Activated CD4-positive, alpha-beta T cell treated with anti-CD3 and anti-CD28 coated beads, Interleukin-2, amount 10 ng/mL, durations not matched to agents 24 days and 14 days (primary cell): ENCODE measurements at regions not wholly inside any gene's neighbourhood (a gene's known extent, or its start where the extent isn't known, plus 50 kb on each side); places are given as distances from the start of the nearest gene placed in this dataset.

Source experiments
- DNase-seq: peaks from one replicate; pipeline ENCODE4 v3.0.0; 2022
- H3K27ac Mint-ChIP-seq: one replicate; pipeline ENCODE4 v1.8.0; 2022; ENCODE audit warnings: mild to moderate bottlenecking, mixed read lengths
- H3K27me3 Mint-ChIP-seq: one replicate; pipeline ENCODE4 v1.8.0; 2022; ENCODE audit warnings: mixed read lengths
- H3K36me3 Mint-ChIP-seq: one replicate; pipeline ENCODE4 v1.8.0; 2022; ENCODE audit warnings: low read depth, mild to moderate bottlenecking, mixed read lengths
- H3K4me1 Mint-ChIP-seq: one replicate; pipeline ENCODE4 v1.8.0; 2021; ENCODE audit warnings: mixed read lengths
- H3K4me3 Mint-ChIP-seq: one replicate; pipeline ENCODE4 v1.8.0; 2022; ENCODE audit warnings: mild to moderate bottlenecking, moderate library complexity, mixed read lengths
- H3K9me3 Mint-ChIP-seq: one replicate; pipeline ENCODE4 v1.8.0; 2021; ENCODE audit warnings: mixed read lengths
- intact Hi-C: fragments of 100-400 bp; cut with micrococcal nuclease; formaldehyde crosslinking; loops from one replicate; pipeline ENCODE4 v1.15.1; 2023

- DNase-seq, result no peak
- Mint-ChIP-seq H3K4me1 (no peaks in the 10 kb centered on the region), H3K4me3 (no peak overlapping the region), H3K9me3 (no peaks in the 10 kb centered on the region), H3K27ac (no peak overlapping the region), H3K36me3 (no peaks in the 10 kb centered on the region), H3K27me3 (peaks cover 20% of the 10 kb centered on the region)
- intact Hi-C loops, result no loop called here
These were observed 59.2 kb downstream of the C9orf50 start for GRCh38 chr9:129561594-129562281.

GRCh38 chr9:129560881-129561306, 60.0 kb downstream of the C9orf50 start:
- Mint-ChIP-seq H3K9me3 (no peaks in the 10 kb centered on the region), H3K27ac (no peak overlapping the region), H3K27me3 (peaks cover 16% of the 10 kb centered on the region), H3K36me3 (no peaks in the 10 kb centered on the region), H3K4me1 (no peaks in the 10 kb centered on the region), H3K4me3 (no peak overlapping the region)
- intact Hi-C loops, result no loop called here
- DNase-seq, result no peak

DNA sequence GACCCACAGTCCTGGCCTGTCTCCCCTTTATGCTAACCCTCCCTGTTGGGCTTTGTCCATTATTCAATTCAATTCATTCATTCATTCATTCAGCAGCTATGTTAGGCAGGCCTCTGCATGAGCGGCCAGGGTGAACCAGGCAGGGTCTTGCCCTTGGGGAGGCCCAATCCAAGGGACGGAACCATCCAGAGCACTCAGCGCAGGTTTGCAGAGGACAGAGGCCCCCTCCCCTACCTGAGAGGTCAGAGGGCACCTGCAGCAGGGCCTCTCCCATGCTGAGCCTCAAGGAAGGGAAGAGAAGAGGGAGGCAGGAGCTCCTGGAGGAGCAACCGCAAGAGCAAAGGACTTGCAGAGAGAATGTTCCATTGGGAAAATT, 61.4 kb downstream of the C9orf50 start:
- H3K4me3 Mint-ChIP-seq, result no peak overlapping the region
- no peaks in the 10 kb centered on the region for H3K4me1 Mint-ChIP-seq
- H3K36me3 Mint-ChIP-seq, result no peaks in the 10 kb centered on the region
- H3K27ac Mint-ChIP-seq, result no peak overlapping the region
- H3K9me3 Mint-ChIP-seq, result no peaks in the 10 kb centered on the region
- intact Hi-C loops, result no loop called here
- no peak for DNase-seq
- peaks cover 16% of the 10 kb centered on the region for H3K27me3 Mint-ChIP-seq

- Mint-ChIP-seq H3K4me1 (no peaks in the 10 kb centered on the region), H3K27ac (no peak overlapping the region), H3K36me3 (no peaks in the 10 kb centered on the region), H3K9me3 (no peaks in the 10 kb centered on the region), H3K27me3 (peaks cover 16% of the 10 kb centered on the region), H3K4me3 (no peak overlapping the region)
- intact Hi-C loops, result no loop called here
- DNase-seq, result no peak
These were observed 62.1 kb downstream of the C9orf50 start for GRCh38 chr9:129558551-129559505.

DNA sequence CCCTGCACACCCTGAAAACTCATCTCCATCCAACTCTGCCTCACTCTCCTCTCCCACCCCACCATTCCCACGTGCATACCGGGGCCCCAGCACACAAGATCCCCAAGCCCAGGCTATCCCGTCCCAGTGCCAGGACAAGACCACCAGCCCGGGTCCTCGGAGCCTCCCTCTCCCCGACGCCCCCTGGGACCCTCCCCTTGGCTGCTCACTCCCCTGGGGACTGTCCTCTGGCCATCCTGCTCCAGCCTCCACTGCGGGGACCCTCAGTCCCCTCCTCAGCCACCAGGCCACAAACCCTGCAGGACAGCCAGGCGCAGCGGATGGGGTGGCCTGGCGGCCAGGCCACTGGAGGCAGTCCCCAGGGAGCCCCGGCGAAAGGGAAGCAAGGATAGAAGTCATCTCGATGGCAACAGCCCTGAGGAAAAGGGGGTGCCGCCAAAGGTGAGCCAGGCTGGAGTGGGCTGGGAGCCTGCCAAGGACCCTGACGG, 62.8 kb downstream of the C9orf50 start:
- intact Hi-C loops, result no loop called here
- Mint-ChIP-seq H3K4me1 (no peaks in the 10 kb centered on the region), H3K36me3 (no peaks in the 10 kb centered on the region), H3K27me3 (peaks cover 21% of the 10 kb centered on the region), H3K9me3 (no peaks in the 10 kb centered on the region), H3K27ac (no peak overlapping the region), H3K4me3 (no peak overlapping the region)
- no peak for DNase-seq

DNA sequence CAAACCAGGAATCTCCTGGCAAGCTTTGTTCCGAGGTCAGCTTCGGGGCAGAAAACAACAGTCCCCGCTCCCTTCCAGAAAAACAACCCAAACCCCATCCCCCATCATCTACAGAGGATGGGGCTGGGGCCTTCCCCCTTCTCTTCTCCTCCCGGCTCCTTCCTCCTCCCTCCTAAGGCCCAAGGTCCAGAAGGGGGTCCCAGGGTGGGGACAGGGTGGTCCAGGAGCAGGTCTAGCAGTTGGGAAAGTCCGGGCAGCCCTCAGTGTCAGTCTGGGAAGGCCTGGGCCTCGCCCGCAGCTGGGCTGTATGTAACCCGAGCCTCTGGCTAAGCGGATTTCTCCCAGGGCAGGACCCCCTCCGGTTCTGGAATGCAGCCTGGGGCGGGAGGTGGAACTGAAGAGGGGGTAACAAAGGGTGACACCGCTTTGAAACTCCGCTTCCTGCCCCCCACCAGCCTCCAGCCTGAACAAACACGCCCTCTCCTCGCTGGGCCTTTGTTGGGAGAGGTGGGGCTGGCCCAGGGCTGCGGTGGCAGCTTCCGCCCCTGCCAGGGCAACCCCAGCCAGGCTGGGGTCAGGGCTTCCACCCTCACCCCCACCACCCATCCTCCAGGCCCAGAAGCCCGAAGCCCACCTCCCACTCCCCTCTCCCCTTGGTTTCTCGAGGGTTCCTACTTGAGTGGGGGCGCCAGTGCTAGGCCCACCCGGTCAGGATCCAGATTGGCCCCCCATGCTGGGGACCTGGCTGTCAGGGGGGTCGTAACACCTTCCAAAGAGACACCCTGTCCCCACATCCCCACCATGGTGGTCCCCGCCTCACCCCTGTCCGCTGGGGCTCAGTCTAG, 63.5 kb downstream of the C9orf50 start:
- Mint-ChIP-seq H3K36me3 (no peaks in the 10 kb centered on the region), H3K27me3 (peaks cover 16% of the 10 kb centered on the region), H3K4me1 (no peaks in the 10 kb centered on the region), H3K27ac (no peak overlapping the region), H3K4me3 (no peak overlapping the region), H3K9me3 (no peaks in the 10 kb centered on the region)
- no peak for DNase-seq
- intact Hi-C loops, result no loop called here

DNA sequence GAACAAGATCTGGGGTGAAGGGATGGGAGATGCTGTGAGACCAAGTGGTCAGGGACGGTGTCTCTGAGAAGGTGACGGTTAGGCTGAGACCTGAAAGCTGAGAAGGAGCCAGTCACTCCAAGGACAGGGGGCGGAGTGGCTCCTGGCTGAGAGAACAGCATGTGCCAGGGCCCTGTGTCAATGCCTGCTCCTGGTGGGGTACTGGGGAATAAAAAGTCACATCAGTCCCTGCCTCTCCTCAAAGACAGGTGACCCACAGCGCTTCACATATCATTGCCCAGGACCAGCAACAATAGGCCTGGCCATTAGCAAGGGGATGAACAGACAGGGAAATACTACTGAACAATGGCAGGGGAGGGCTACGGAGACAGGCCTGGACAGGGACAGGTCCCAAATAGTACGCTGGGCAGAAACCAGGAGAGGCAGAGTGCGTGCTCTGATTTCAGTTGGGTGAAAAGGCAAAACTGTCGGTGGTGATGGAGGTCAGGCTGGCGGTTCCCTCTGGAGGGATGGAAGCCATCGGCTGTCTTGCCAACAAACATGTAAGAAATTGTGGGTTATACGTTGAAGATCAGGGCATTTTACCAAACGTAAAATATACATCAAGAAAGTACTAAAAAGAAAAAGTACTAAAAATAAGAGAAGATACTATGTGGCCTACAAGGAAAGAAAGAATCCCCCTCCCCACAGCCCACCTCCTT, 64.3 kb downstream of the C9orf50 start:
- no peaks in the 10 kb centered on the region for H3K36me3 Mint-ChIP-seq
- intact Hi-C loops, result no loop called here

GRCh38 chr9:129555512-129556215, 65.2 kb downstream of the C9orf50 start:
- H3K27me3 Mint-ChIP-seq, result peaks cover 21% of the 10 kb centered on the region
- H3K4me3 Mint-ChIP-seq, result no peak overlapping the region
- no peak for DNase-seq
- intact Hi-C loops, result no loop called here
- H3K36me3 Mint-ChIP-seq, result no peaks in the 10 kb centered on the region
- H3K9me3 Mint-ChIP-seq, result no peaks in the 10 kb centered on the region
- H3K27ac Mint-ChIP-seq, result no peak overlapping the region
- peaks cover under 1% of the 10 kb centered on the region for H3K4me1 Mint-ChIP-seq

More for the DNA sequence above, 64.3 kb downstream of the C9orf50 start:
- H3K4me1 Mint-ChIP-seq, result no peaks in the 10 kb centered on the region
- DNase-seq, result no peak
- no peak overlapping the region for H3K4me3 Mint-ChIP-seq
- no peak overlapping the region for H3K27ac Mint-ChIP-seq
- peaks cover 21% of the 10 kb centered on the region for H3K27me3 Mint-ChIP-seq
- H3K9me3 Mint-ChIP-seq, result no peaks in the 10 kb centered on the region

DNA sequence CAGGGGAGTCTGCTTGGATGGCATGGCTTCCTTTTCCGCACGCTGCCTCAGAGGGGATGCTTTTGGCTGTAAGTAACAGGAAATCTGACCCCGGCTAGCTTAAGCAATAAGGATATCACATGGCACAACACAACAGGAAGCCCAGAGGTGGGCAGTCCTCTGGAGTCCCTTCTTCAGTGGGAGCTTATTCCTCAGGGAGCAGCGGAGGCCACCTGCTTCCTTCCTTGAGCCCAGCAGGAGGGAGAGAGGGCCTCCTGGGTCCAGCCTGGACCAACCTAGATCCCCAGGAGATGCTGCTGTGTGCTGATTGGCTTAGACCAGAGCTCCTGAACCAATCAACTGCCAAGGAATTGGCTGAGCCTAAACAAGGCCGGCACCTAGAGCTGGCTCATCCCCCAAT, 66.3 kb downstream of the C9orf50 start:
- Mint-ChIP-seq H3K36me3 (no peaks in the 10 kb centered on the region), H3K4me3 (no peak overlapping the region), H3K27me3 (peaks cover 24% of the 10 kb centered on the region), H3K4me1 (peaks cover 4% of the 10 kb centered on the region), H3K9me3 (no peaks in the 10 kb centered on the region), H3K27ac (no peak overlapping the region)
- no peak for DNase-seq
- intact Hi-C loops, result no loop called here

DNA sequence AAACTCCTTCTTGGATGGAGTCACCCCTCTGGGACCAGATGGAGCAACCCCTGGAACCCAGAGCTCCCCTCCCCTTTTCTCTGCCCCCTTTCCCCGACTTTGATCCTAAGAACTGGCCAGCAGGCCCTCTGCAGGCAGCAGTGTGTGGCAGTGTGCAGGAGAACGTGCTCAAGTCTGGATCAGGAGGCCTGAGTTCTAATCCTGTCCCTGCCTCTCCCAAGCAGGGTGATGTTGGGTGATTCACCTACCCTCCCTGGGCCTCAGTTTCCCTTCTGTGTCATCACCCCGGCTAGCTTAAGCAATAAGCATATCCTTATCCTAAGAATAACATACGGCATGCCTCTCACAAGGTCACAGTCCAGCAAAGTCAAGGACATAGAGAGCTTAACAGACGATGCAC, 67.6 kb downstream of the C9orf50 start:
- no peaks in the 10 kb centered on the region for H3K36me3 Mint-ChIP-seq
- peaks cover 34% of the 10 kb centered on the region for H3K27me3 Mint-ChIP-seq
- peaks cover 4% of the 10 kb centered on the region for H3K4me1 Mint-ChIP-seq
- intact Hi-C loops, result no loop called here
- H3K9me3 Mint-ChIP-seq, result no peaks in the 10 kb centered on the region
- no peak overlapping the region for H3K27ac Mint-ChIP-seq
- no peak for DNase-seq
- H3K4me3 Mint-ChIP-seq, result no peak overlapping the region

DNA sequence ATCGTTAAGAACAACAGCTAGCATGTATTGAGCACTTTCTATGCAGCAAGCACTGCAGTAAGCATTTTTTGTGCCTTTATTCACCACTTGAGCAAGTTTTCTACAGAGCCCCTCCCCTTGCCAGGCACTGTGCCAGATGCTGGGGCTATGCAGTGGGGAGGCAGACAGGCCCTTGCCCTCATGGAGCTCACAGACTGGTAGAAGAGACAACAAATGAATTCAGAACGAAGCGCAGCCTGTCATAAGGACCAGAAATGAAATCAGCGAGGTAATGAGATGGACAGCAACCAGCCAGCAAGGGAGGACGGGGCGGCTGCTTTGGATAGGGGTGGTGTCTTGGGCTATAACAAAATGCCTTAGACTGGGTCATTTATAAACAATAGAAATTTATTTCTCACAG, 68.8 kb downstream of the C9orf50 start:
- H3K4me1 Mint-ChIP-seq, result peaks cover 4% of the 10 kb centered on the region
- no peak overlapping the region for H3K4me3 Mint-ChIP-seq
- intact Hi-C loops, result no loop called here
- no peaks in the 10 kb centered on the region for H3K36me3 Mint-ChIP-seq
- no peak overlapping the region for H3K27ac Mint-ChIP-seq
- DNase-seq, result no peak
- H3K9me3 Mint-ChIP-seq, result no peaks in the 10 kb centered on the region
- H3K27me3 Mint-ChIP-seq, result peaks cover 36% of the 10 kb centered on the region

- peaks cover 41% of the 10 kb centered on the region for H3K27me3 Mint-ChIP-seq
- no peaks in the 10 kb centered on the region for H3K36me3 Mint-ChIP-seq
- no peak overlapping the region for H3K27ac Mint-ChIP-seq
- H3K4me1 Mint-ChIP-seq, result peaks cover 4% of the 10 kb centered on the region
- no peaks in the 10 kb centered on the region for H3K9me3 Mint-ChIP-seq
- no peak overlapping the region for H3K4me3 Mint-ChIP-seq
- intact Hi-C loops, result no loop called here
- no peak for DNase-seq
These were observed 69.4 kb downstream of the C9orf50 start for GRCh38 chr9:129551393-129551973.
